ENCODE measurements at regions not wholly inside any gene's neighbourhood (a gene's known extent, or its start where the extent isn't known, plus 50 kb on each side); places are given as distances from the start of the nearest gene placed in this dataset.

GRCh38 chr9:13493697-13494096, 214.2 kb upstream of the MPDZ start:
- DNase-seq (no peak), ATAC-seq (no peak)
- no peak overlapping the region for H3K4me3 ChIP-seq
- H3K27me3 ChIP-seq (ENCODE audit: insufficient read depth in 3 of 3, low read length in 2 of 3): no peaks in the 10 kb centered on the region
- no peaks in the 10 kb centered on the region for H3K4me1 ChIP-seq
- WGBS, 3 donors: 55 to 91% (median 80%) methylated on average over 3 of the region's 3 CpGs
- no peak for TF ChIP-seq CTCF (IDR thresholded peaks at IDR 0.05)
- no peaks in the 10 kb centered on the region for H3K36me3 ChIP-seq (ENCODE audit: insufficient read depth in 1 of 2, low read depth in 1 of 2)
- no peaks in the 10 kb centered on the region for H3K9me3 ChIP-seq
- no peak overlapping the region for H3K27ac ChIP-seq
- intact Hi-C loops (cut with DNase I): no loop called here

- no peak for ATAC-seq
- Histone ChIP-seq H3K4me3 (no peak overlapping the region), H3K27me3 (ENCODE audit: insufficient read depth in 3 of 3, low read length in 2 of 3) (no peaks in the 10 kb centered on the region), H3K4me1 (peaks cover 8% of the 10 kb centered on the region), H3K9me3 (no peaks in the 10 kb centered on the region), H3K27ac (no peak overlapping the region), H3K36me3 (ENCODE audit: insufficient read depth in 1 of 2, low read depth in 1 of 2) (no peaks in the 10 kb centered on the region)
- intact Hi-C loops (cut with DNase I): no loop called here
- DNase-seq: no peak
- no peak for TF ChIP-seq CTCF (IDR thresholded peaks at IDR 0.05)
- WGBS, 3 donors: 87 to 91% (median 87%) methylated on average over 11 of the region's 11 CpGs
Observed at GRCh38 chr9:13491493-13492424, 212.3 kb upstream of the MPDZ start.

- no peak overlapping the region for H3K4me3 ChIP-seq
- ATAC-seq: no peak
- H3K9me3 ChIP-seq: no peaks in the 10 kb centered on the region
- no peak for DNase-seq
- TF ChIP-seq CTCF (IDR thresholded peaks at IDR 0.05): no peak
- 76 to 100% (median 92%) methylated on average over 1 of the region's 1 CpG for WGBS, 3 donors
- intact Hi-C loops (cut with DNase I): no loop called here
- H3K4me1 ChIP-seq: peaks cover 8% of the 10 kb centered on the region
- H3K36me3 ChIP-seq (ENCODE audit: insufficient read depth in 1 of 2, low read depth in 1 of 2): no peaks in the 10 kb centered on the region
- H3K27me3 ChIP-seq (ENCODE audit: insufficient read depth in 3 of 3, low read length in 2 of 3): no peaks in the 10 kb centered on the region
- no peak overlapping the region for H3K27ac ChIP-seq
Observed at GRCh38 chr9:13491138-13491492, 211.6 kb upstream of the MPDZ start.

- DNase-seq (no peak), ATAC-seq (no peak)
Observed at GRCh38 chr9:13487936-13488335, 208.4 kb upstream of the MPDZ start.

More at GRCh38 chr9:13487936-13488335, 208.4 kb upstream of the MPDZ start:
- WGBS, 3 donors: 48 to 75% (median 54%) methylated on average over 6 of the region's 6 CpGs
- H3K27ac ChIP-seq: no peak overlapping the region
- H3K36me3 ChIP-seq (ENCODE audit: insufficient read depth in 1 of 2, low read depth in 1 of 2): no peaks in the 10 kb centered on the region
- no peak overlapping the region for H3K4me3 ChIP-seq
- peaks cover 32% of the 10 kb centered on the region for H3K4me1 ChIP-seq
- intact Hi-C loops (cut with DNase I): no loop called here
- no peaks in the 10 kb centered on the region for H3K27me3 ChIP-seq (ENCODE audit: insufficient read depth in 3 of 3, low read length in 2 of 3)
- no peaks in the 10 kb centered on the region for H3K9me3 ChIP-seq
- no peak for TF ChIP-seq CTCF (IDR thresholded peaks at IDR 0.05)
